ENCODE measurements at regions not wholly inside any gene's neighbourhood (a gene's known extent, or its start where the extent isn't known, plus 50 kb on each side); places are given as distances from the start of the nearest gene placed in this dataset.

DNA sequence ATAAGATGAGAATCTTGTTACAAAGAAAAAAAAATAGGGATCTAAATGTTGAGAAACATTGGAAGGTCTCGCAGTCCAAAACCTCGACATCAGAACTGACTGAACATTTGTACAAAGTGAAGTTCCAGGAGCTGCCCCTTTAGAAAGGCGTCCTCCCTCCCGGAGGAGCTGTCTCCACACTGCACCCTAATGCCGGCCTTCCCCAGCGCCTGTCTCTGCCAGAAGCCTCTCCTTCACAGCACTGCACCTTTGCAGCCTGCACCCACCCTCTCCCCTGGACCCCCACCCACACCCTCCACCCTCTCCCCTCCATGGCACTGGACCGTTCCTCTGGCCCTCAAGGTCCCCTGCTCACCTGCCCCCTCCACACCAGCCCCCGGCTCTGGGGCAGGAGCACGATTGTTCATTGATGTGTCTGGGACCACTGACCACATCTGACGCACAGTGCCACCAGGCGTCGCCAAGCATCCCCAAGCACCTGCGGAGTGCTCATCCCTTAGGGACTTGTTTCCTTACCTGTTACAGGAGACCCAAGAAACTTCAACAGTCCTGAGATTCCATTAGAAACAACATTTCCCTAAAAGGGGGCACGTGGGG, 90.3 kb upstream of the SNTG2 start:
- Histone ChIP-seq H3K4me1 (peaks cover 0 to 6% (median 0%) of the 10 kb centered on the region in 4 donors), H3K27ac (no peak overlapping the region), H3K9me3 (no peaks in the 10 kb centered on the region), H3K27me3 (peaks cover 0 to 4% of the 10 kb centered on the region in 2 donors), H3K4me3 (no peak overlapping the region), H3K36me3 (no peaks in the 10 kb centered on the region)
- WGBS, 2 donors: 69 to 72% methylated on average over 14 of the region's 14 CpGs
- TF ChIP-seq, protein P1, sequence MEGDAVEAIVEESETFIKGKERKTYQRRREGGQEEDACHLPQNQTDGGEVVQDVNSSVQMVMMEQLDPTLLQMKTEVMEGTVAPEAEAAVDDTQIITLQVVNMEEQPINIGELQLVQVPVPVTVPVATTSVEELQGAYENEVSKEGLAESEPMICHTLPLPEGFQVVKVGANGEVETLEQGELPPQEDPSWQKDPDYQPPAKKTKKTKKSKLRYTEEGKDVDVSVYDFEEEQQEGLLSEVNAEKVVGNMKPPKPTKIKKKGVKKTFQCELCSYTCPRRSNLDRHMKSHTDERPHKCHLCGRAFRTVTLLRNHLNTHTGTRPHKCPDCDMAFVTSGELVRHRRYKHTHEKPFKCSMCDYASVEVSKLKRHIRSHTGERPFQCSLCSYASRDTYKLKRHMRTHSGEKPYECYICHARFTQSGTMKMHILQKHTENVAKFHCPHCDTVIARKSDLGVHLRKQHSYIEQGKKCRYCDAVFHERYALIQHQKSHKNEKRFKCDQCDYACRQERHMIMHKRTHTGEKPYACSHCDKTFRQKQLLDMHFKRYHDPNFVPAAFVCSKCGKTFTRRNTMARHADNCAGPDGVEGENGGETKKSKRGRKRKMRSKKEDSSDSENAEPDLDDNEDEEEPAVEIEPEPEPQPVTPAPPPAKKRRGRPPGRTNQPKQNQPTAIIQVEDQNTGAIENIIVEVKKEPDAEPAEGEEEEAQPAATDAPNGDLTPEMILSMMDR (IDR thresholded peaks at IDR 0.05): no peak
- no peak for TF ChIP-seq EP300 (IDR thresholded peaks at IDR 0.05)
- TF ChIP-seq POLR2A (IDR thresholded peaks at IDR 0.05): no peak
- DNase-seq (ENCODE audit: low spot score in 2 of 2): no peak

DNA sequence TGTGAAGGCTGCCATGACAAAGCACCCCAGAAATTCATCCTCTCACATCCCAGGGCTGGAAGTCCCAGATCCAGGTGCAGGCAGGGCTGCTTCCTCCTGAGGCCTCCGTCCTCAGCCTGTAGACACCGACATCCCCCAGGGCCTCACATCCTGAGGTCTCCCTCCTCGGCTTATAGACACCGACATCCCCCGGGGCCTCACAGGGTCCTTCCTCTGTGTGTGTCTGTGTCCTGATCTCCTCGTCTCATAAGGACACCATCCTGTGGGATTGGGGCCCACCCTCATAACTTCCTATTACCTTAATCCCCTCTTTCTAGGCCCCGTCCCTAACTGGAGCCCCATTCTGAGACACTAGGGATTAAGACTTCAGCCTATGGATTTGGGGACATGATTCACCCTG, 92.0 kb upstream of the SNTG2 start:
- no peaks in the 10 kb centered on the region for H3K36me3 ChIP-seq
- TF ChIP-seq, protein P1 (IDR thresholded peaks at IDR 0.05): no peak
- TF ChIP-seq EP300 (IDR thresholded peaks at IDR 0.05) (no peak), POLR2A (IDR thresholded peaks at IDR 0.05) (no peak)
- no peak overlapping the region for H3K4me3 ChIP-seq
- WGBS, 2 donors: 65 to 80% methylated on average over 6 to 7 of the region's 7 CpGs
- H3K9me3 ChIP-seq: no peaks in the 10 kb centered on the region
- no peak overlapping the region for H3K27ac ChIP-seq
- H3K27me3 ChIP-seq: peaks cover 0 to 4% of the 10 kb centered on the region in 2 donors
- no peak for DNase-seq (ENCODE audit: low spot score in 2 of 2)
- peaks cover 0 to 6% (median 0%) of the 10 kb centered on the region in 4 donors for H3K4me1 ChIP-seq

GRCh38 chr2:857937-858336, 92.7 kb upstream of the SNTG2 start:
- WGBS, 2 donors: 53 to 58% methylated on average over 6 of the region's 6 CpGs
- Histone ChIP-seq H3K27ac (no peak overlapping the region), H3K36me3 (no peaks in the 10 kb centered on the region), H3K27me3 (peaks cover 0 to 4% of the 10 kb centered on the region in 2 donors), H3K4me3 (no peak overlapping the region), H3K9me3 (no peaks in the 10 kb centered on the region), H3K4me1 (peaks cover 0 to 6% (median 0%) of the 10 kb centered on the region in 4 donors)
- TF ChIP-seq EP300 (IDR thresholded peaks at IDR 0.05) (no peak), POLR2A (IDR thresholded peaks at IDR 0.05) (no peak)
- TF ChIP-seq, protein P1 (IDR thresholded peaks at IDR 0.05): no peak
- no peak for DNase-seq (ENCODE audit: low spot score in 2 of 2)

GRCh38 chr2:857081-857480, 93.6 kb upstream of the SNTG2 start:
- TF ChIP-seq, protein P1 (IDR thresholded peaks at IDR 0.05): no peak
- TF ChIP-seq POLR2A (IDR thresholded peaks at IDR 0.05) (no peak), EP300 (IDR thresholded peaks at IDR 0.05) (no peak)
- H3K4me1 ChIP-seq: peaks cover 0 to 3% (median 0%) of the 10 kb centered on the region in 4 donors
- no peak overlapping the region for H3K4me3 ChIP-seq
- DNase-seq (ENCODE audit: low spot score in 2 of 2): no peak
- no peaks in the 10 kb centered on the region for H3K36me3 ChIP-seq
- no peak overlapping the region for H3K27ac ChIP-seq
- H3K9me3 ChIP-seq: no peaks in the 10 kb centered on the region
- H3K27me3 ChIP-seq: no peaks in the 10 kb centered on the region
- 81 to 88% methylated on average over 8 of the region's 8 CpGs for WGBS, 2 donors

GRCh38 chr2:856456-856855, 94.2 kb upstream of the SNTG2 start:
- Histone ChIP-seq H3K27ac (no peak overlapping the region), H3K36me3 (no peaks in the 10 kb centered on the region), H3K27me3 (no peaks in the 10 kb centered on the region), H3K4me3 (no peak overlapping the region), H3K9me3 (no peaks in the 10 kb centered on the region), H3K4me1 (no peaks in the 10 kb centered on the region)
- DNase-seq (ENCODE audit: low spot score in 2 of 2): no peak
- 61% methylated on average over 5 of the region's 5 CpGs for WGBS, 2 donors
- no peak for TF ChIP-seq POLR2A (IDR thresholded peaks at IDR 0.05)
- TF ChIP-seq EP300 (IDR thresholded peaks at IDR 0.05): no peak
- TF ChIP-seq, protein P1 (IDR thresholded peaks at IDR 0.05): no peak
